H1 (cell line): ENCODE measurements at regions not wholly inside any gene's neighbourhood (a gene's known extent, or its start where the extent isn't known, plus 50 kb on each side); places are given as distances from the start of the nearest gene placed in this dataset.

ENCODE experiments used
- CTCF ChIA-PET: fragments of 300-600 bp; sonication (Branson Sonifier 250); formaldehyde crosslinking; loops from one replicate; lab custom pipeline; 2021; ENCODE audit not compliant: partially characterized antibody; lab: Charles Lee
- POLR2A ChIA-PET: fragments of 300-600 bp; sonication (Branson Sonifier 250); formaldehyde crosslinking; loops from one replicate; lab custom pipeline; 2021; ENCODE audit warnings: inconsistent platforms; ENCODE audit not compliant: partially characterized antibody; lab: Charles Lee
- DNase-seq, 2 experiments: peaks; one replicate each; pipeline versions ENCODE4 v3.0.0 to v3.0.0-alpha.2; 2010 to 2022; ENCODE audit warnings: low spot score in 2 of 2, low read depth in 1 of 2, mixed read lengths in 1 of 2
- FAIRE-seq: peaks from 2 replicates; lab custom pipeline; 2011; peaks lifted over from hg19 to GRCh38; lab: Jason Lieb, UNC
- H2AFZ ChIP-seq: 2 replicates; pipeline ENCODE4 v1.8.1; 2012; ENCODE audit warnings: low read length, inconsistent platforms
- H2AK5ac ChIP-seq: 2 replicates; pipeline ENCODE4 v1.6.1; 2013; ENCODE audit warnings: low read depth, low read length
- H2BK120ac ChIP-seq: replicated peaks from 2 replicates; pipeline ENCODE3; 2013; ENCODE audit warnings: low read depth, low read length, inconsistent platforms
- H2BK12ac ChIP-seq: 2 replicates; pipeline ENCODE4 v1.6.1; 2013; ENCODE audit warnings: low read depth, low read length
- H2BK15ac ChIP-seq: 2 replicates; pipeline ENCODE4 v1.6.1; 2013; ENCODE audit warnings: low read length
- H2BK20ac ChIP-seq: 2 replicates; pipeline ENCODE4 v1.6.1; 2013; ENCODE audit warnings: low read length
- H2BK5ac ChIP-seq: 2 replicates; pipeline ENCODE4 v1.6.1; 2013; ENCODE audit warnings: low read depth, low read length
- H3K14ac ChIP-seq: 2 replicates; pipeline ENCODE4 v1.6.1; 2013; ENCODE audit warnings: inconsistent platforms; ENCODE audit not compliant: insufficient read length
- H3K18ac ChIP-seq: 2 replicates; pipeline ENCODE4 v1.6.1; 2013; ENCODE audit warnings: low read length; ENCODE audit errors: extremely low read depth
- H3K23ac ChIP-seq: 2 replicates; pipeline ENCODE4 v1.6.1; 2013; ENCODE audit warnings: inconsistent platforms; ENCODE audit not compliant: insufficient read length
- H3K23me2 ChIP-seq: 2 replicates; pipeline ENCODE4 v1.6.1; 2013; ENCODE audit warnings: low read depth, low read length
- H3K27ac ChIP-seq: 2 replicates; pipeline ENCODE4 v1.6.1; 2011; ENCODE audit warnings: low read depth, low read length, inconsistent platforms
- H3K27me3 ChIP-seq, 4 experiments: replicated peaks in 1 of 4; 1 replicate in 1 of 4; 2 replicates in 3 of 4; pipeline versions ENCODE4 v1.6.1 to v1.8.1; 2011 to 2013; ENCODE audit warnings: low read length in 3 of 4, mild to moderate bottlenecking in 3 of 4, inconsistent platforms in 2 of 4, mixed read lengths in 2 of 4, moderate library complexity in 1 of 4; ENCODE audit not compliant: control insufficient read depth in 3 of 4, insufficient read depth in 3 of 4; ENCODE audit errors: extremely low read depth in 1 of 4
- H3K36me3 ChIP-seq, 4 experiments: 2 replicates each; pipeline versions ENCODE4 v1.6.1 to v1.8.1; 2011 to 2013; ENCODE audit warnings: mild to moderate bottlenecking in 4 of 4, low read length in 3 of 4, moderate library complexity in 2 of 4, control low read depth in 1 of 4, inconsistent platforms in 1 of 4; ENCODE audit not compliant: insufficient read depth in 4 of 4, control insufficient read depth in 2 of 4
- H3K4ac ChIP-seq: replicated peaks from 2 replicates; pipeline ENCODE3; 2013; ENCODE audit warnings: low read length, low read depth, mixed read lengths, inconsistent platforms; ENCODE audit not compliant: insufficient read length
- H3K4me1 ChIP-seq, 4 experiments: replicated peaks in 1 of 4; 1 replicate in 1 of 4; 2 replicates in 3 of 4; pipeline versions ENCODE4 v1.6.1 to v1.8.1; 2011 to 2013; ENCODE audit warnings: low read length in 3 of 4, inconsistent platforms in 2 of 4, mixed read lengths in 1 of 4; ENCODE audit not compliant: insufficient read depth in 4 of 4, control insufficient read depth in 3 of 4
- H3K4me2 ChIP-seq, 2 experiments: 2 replicates each; pipeline versions ENCODE4 v1.6.1 to v1.8.1; 2011 to 2013; ENCODE audit warnings: low read depth in 2 of 2, low read length in 2 of 2, control low read depth in 1 of 2, inconsistent platforms in 1 of 2, mild to moderate bottlenecking in 1 of 2; ENCODE audit not compliant: insufficient read depth in 1 of 2
- H3K4me3 ChIP-seq, 4 experiments: fragments of 200-600, 300-600 bp in 1 of 4; sonication (generic), shearing (Covaris generic), sonication (Bioruptor Twin) in 1 of 4; 2 replicates each; pipeline versions ENCODE4 v1.5.1 to v1.8.1; 2011 to 2016; ENCODE audit warnings: low read length in 4 of 4, low read depth in 3 of 4, control low read depth in 2 of 4, inconsistent platforms in 2 of 4, mild to moderate bottlenecking in 2 of 4, mixed read lengths in 1 of 4, moderate library complexity in 1 of 4; ENCODE audit not compliant: insufficient read depth in 2 of 4; ENCODE audit errors: extremely low read depth in 1 of 4
- H3K56ac ChIP-seq: replicated peaks from 2 replicates; pipeline ENCODE3; 2013; ENCODE audit warnings: low read depth, mild to moderate bottlenecking, mixed read lengths, low read length, inconsistent platforms; ENCODE audit not compliant: insufficient read length
- H3K79me1 ChIP-seq: 2 replicates; pipeline ENCODE4 v1.6.1; 2013; ENCODE audit warnings: low read depth, low read length, control low read depth
- H3K79me2 ChIP-seq, 2 experiments: 2 replicates each; pipeline versions ENCODE4 v1.6.1 to v1.8.1; 2012 to 2013; ENCODE audit warnings: low read length in 2 of 2, mild to moderate bottlenecking in 2 of 2, inconsistent platforms in 1 of 2; ENCODE audit not compliant: insufficient read depth in 2 of 2, control insufficient read depth in 1 of 2
- H3K9ac ChIP-seq, 4 experiments: replicated peaks in 1 of 4; 1 replicate in 1 of 4; 2 replicates in 3 of 4; pipeline versions ENCODE4 v1.6.1 to v1.8.1; 2011 to 2013; ENCODE audit warnings: low read depth in 3 of 4, low read length in 3 of 4, control low read depth in 2 of 4, mild to moderate bottlenecking in 2 of 4, moderate library complexity in 2 of 4, inconsistent platforms in 1 of 4; ENCODE audit errors: extremely low read depth in 1 of 4
- H3K9me3 ChIP-seq, 2 experiments: 2 replicates each; pipeline versions ENCODE4 v1.6.1 to v1.8.1; 2012 to 2013; ENCODE audit warnings: mild to moderate bottlenecking in 2 of 2, moderate library complexity in 2 of 2, control low read depth in 1 of 2, inconsistent platforms in 1 of 2, low read depth in 1 of 2, low read length in 1 of 2, mixed read lengths in 1 of 2; ENCODE audit not compliant: insufficient read depth in 2 of 2
- H4K20me1 ChIP-seq, 2 experiments: replicated peaks in 1 of 2; 2 replicates each; pipeline versions ENCODE3 to v1.8.1; 2011 to 2013; ENCODE audit warnings: inconsistent platforms in 2 of 2, low read length in 2 of 2, mild to moderate bottlenecking in 1 of 2; ENCODE audit not compliant: insufficient read depth in 2 of 2, control insufficient read depth in 1 of 2
- H4K5ac ChIP-seq: 2 replicates; pipeline ENCODE4 v1.6.1; 2013; ENCODE audit warnings: low read length, low read depth, mixed read lengths, inconsistent platforms; ENCODE audit not compliant: insufficient read length
- H4K8ac ChIP-seq: 2 replicates; pipeline ENCODE4 v1.8.0; 2013; ENCODE audit warnings: mild to moderate bottlenecking, moderate library complexity, low read length, inconsistent platforms; ENCODE audit not compliant: insufficient read depth; ENCODE audit errors: extremely low read depth
- H4K91ac ChIP-seq: replicated peaks from 2 replicates; pipeline ENCODE3; 2013; ENCODE audit warnings: low read length, mixed read lengths, inconsistent platforms; ENCODE audit not compliant: insufficient read length
- JUN ChIP-seq: IDR thresholded peaks from 2 replicates; pipeline ENCODE4 v1.6.1; 2011; ENCODE audit warnings: low read depth, mild to moderate bottlenecking, improper control_type of control experiment, low read length
- WGBS, 2 experiments: shearing (Covaris generic) in 1 of 2; methylation state at CpG; one replicate each; pipeline versions ENCODE4 v1.1.6 to v1.1.7; 2013 to 2015; ENCODE audit warnings: low lambda C conversion rate in 2 of 2, mixed read lengths in 2 of 2, inconsistent platforms in 1 of 2, low coverage in 1 of 2, missing lambda C conversion rate in 1 of 2; ENCODE audit not compliant: insufficient replicate concordance in 2 of 2, insufficient coverage in 1 of 2, insufficient read length in 1 of 2; ENCODE audit errors: extremely low coverage in 1 of 2, missing lambda C conversion rate in 1 of 2; 5-methylcytosine and 5-hydroxymethylcytosine counted together

DNA sequence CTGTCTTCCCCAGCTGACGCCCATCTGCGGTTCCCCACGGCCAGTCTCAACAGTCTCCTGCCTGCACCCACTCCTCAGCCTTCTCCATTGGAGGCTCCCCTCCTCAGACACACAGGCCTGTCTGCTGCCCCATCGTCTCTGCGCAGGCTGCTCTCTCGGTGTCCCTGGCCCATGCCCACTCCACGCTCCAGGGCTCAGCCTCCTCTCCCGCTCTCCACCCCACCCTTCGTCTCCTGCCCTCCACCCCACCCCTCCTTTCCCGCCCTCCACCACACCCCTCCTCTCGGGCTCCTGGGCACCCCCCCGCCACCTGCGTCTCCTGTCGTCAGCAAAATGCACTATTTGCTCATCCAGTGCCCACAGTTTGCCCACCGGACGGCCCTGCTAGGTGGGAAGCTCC, 119.6 kb upstream of the DIO3 start:
- no peak overlapping the region for H2BK12ac ChIP-seq
- ChIA-PET CTCF (no interaction called here), POLR2A (interaction anchor here (0.6 kb wide), 1 partner anchor 12 kb away, joined by 3 read pairs; no protein-coding TSS in a partner anchor)
- no peak overlapping the region for H3K56ac ChIP-seq
- H3K9ac ChIP-seq = no peak overlapping the region
- H3K36me3 ChIP-seq = no peaks in the 10 kb centered on the region
- H2BK15ac ChIP-seq = no peak overlapping the region
- 0 out of 7 replicates have a peak, but pooled peaks cover 0 to 2% (median 0%) of the 10 kb centered on the region in 4 experiments for H3K27me3 ChIP-seq
- FAIRE-seq = no peak
- no peaks in the 10 kb centered on the region for H4K20me1 ChIP-seq
- H3K79me2 ChIP-seq = no peaks in the 10 kb centered on the region
- WGBS, 2 experiments = 93% methylated on average over 6 of the region's 16 CpGs; no CpG with 5 or more reads in 1 of the 2 experiments
- no peak overlapping the region for H2AFZ ChIP-seq
- H3K23me2 ChIP-seq = no peaks in the 10 kb centered on the region
- no peak overlapping the region for H3K14ac ChIP-seq
- H3K23ac ChIP-seq = no peak overlapping the region
- no peak overlapping the region for H4K5ac ChIP-seq
- H3K18ac ChIP-seq = no peak overlapping the region
- H3K4me1 ChIP-seq = 0 out of 7 replicates have a peak, but pooled peaks cover 0 to 2% (median 0%) of the 10 kb centered on the region in 4 experiments
- no peak overlapping the region for H3K4me3 ChIP-seq
- DNase-seq = no peak
- H3K4ac ChIP-seq = no peak overlapping the region
- H4K8ac ChIP-seq = 0 out of 2 replicates have a peak overlapping the region, but pooled peaks have one; percentile 71
- H3K27ac ChIP-seq = no peak overlapping the region
- no peak overlapping the region for H2BK20ac ChIP-seq
- no peak overlapping the region for H2BK5ac ChIP-seq
- H2BK120ac ChIP-seq = no peak overlapping the region
- no peak overlapping the region for H2AK5ac ChIP-seq
- H4K91ac ChIP-seq = no peak overlapping the region
- H3K9me3 ChIP-seq = no peaks in the 10 kb centered on the region
- H3K79me1 ChIP-seq = no peaks in the 10 kb centered on the region
- no peak for TF ChIP-seq JUN
- TF ChIP-seq, all 59 proteins: peak for 0
- no peak overlapping the region for H3K4me2 ChIP-seq
